GM13976 (cell line): ENCODE measurements at regions not wholly inside any gene's neighbourhood (a gene's known extent, or its start where the extent isn't known, plus 50 kb on each side); places are given as distances from the start of the nearest gene placed in this dataset.

Experiments
- DNase-seq: peaks from one replicate; pipeline ENCODE4 v3.0.0; 2012; ENCODE audit warnings: low spot score
- in situ Hi-C: fragments of 300-500 bp; cut with MboI; formaldehyde crosslinking; loops from one replicate; pipeline ENCODE4 v1.12.0; 2022; ENCODE audit warnings: low sequenced_read_pairs, mixed read lengths, inconsistent platforms; ENCODE audit not compliant: unreplicated experiment
- TF ChIP-seq, protein P1 (sequence below): IDR thresholded peaks from 2 replicates; pipeline ENCODE4 v1.5.1; 2012; ENCODE audit warnings: borderline replicate concordance, mild to moderate bottlenecking; ENCODE audit not compliant: insufficient read depth; ENCODE audit errors: extremely low read depth, missing control alignments, control extremely low read depth

GRCh38 chr10:130921461-130921860 is 390.1 kb downstream of the TCERG1L start:
- no peak for DNase-seq
- in situ Hi-C loops = no loop called here
- TF ChIP-seq, protein P1, sequence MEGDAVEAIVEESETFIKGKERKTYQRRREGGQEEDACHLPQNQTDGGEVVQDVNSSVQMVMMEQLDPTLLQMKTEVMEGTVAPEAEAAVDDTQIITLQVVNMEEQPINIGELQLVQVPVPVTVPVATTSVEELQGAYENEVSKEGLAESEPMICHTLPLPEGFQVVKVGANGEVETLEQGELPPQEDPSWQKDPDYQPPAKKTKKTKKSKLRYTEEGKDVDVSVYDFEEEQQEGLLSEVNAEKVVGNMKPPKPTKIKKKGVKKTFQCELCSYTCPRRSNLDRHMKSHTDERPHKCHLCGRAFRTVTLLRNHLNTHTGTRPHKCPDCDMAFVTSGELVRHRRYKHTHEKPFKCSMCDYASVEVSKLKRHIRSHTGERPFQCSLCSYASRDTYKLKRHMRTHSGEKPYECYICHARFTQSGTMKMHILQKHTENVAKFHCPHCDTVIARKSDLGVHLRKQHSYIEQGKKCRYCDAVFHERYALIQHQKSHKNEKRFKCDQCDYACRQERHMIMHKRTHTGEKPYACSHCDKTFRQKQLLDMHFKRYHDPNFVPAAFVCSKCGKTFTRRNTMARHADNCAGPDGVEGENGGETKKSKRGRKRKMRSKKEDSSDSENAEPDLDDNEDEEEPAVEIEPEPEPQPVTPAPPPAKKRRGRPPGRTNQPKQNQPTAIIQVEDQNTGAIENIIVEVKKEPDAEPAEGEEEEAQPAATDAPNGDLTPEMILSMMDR = no peak

DNA sequence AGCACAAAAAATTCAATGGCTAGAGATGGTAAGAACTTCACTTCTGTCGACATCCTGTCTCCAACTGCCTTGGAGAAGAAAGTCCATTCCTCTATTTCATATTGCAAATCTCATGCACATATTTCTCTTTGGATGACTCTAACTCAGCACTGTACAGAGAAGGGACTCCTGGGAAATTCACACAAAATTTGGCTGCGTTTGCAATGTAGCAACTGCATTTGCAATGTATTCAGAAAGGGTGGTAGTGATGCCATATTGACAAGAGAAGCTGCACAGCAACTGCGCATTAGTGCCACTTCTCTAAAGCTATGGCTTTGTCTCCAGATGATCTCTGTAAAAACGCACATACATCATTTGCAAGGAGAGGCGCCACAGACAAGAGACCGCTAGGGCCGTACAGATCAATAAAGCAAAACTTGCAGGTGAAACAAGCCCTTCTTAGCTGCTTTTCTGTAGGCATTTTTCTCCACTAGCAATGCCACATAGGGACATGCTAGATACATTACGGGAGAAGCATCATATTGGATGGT is 389.5 kb downstream of the TCERG1L start:
- TF ChIP-seq, protein P1 = no peak
- in situ Hi-C loops = no loop called here

GRCh38 chr10:130923596-130923995 is 387.9 kb downstream of the TCERG1L start:
- in situ Hi-C loops = no loop called here
- TF ChIP-seq, protein P1 = no peak
- DNase-seq = no peak

More for the DNA sequence above, 389.5 kb downstream of the TCERG1L start:
- DNase-seq = no peak

DNA sequence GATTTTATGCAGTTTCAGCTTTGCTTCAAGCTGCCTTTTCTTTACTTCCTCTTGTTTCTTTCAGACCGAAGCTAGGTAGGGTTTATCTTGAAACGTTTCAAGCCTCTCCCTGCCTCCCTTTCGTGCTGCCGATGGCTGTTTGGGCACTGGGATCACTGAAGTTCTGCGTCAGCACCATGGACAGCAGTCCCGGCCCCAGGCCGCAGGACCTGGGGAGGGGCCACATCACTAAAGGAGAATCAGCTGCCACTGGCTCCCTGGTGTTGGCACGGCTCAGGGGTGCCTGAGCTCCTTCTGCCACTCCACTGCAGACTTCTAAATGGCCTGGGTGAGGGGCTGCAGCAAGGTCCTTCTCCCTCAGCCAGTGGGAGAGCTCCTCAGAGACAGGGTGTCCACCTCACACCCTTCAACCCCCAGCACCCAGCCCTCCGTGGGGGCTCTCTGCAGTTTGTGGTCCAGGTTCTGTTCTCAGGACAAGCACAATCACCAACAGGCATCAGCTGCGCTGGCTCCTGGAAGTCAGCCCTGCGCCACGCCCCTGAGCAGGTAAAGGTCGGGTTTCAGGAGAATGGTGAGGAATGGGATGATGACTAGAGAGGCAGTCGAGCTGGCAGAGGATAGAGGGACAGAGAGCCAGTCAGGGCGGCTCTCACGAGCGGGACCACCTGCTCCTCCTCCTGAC is 387.2 kb downstream of the TCERG1L start:
- DNase-seq = no peak
- in situ Hi-C loops = no loop called here
- TF ChIP-seq, protein P1 = no peak

DNA sequence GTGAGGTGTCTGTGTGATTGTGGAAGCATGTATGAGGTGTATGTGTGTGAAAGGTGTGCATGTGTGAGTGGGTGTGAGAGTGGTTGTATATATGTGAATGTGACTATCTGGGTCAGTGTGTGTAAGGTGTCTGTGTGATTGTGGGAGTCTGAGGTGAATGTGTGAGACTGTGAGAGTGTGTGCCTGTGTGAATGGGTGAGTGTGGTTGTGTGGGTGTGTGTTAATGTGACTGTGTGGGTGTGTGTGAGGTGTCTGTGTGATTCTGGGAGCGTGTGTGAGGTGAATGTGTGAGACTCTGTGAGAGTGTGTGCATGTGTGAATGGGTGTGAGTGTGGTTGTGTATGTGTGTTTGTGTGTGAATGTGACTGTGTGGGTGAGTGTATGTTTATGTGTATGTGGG is 385.1 kb downstream of the TCERG1L start:
- TF ChIP-seq, protein P1 = no peak
- no peak for DNase-seq
- in situ Hi-C loops = no loop called here

GRCh38 chr10:130927157-130927556 is 384.4 kb downstream of the TCERG1L start:
- TF ChIP-seq, protein P1 = no peak
- no peak for DNase-seq
- in situ Hi-C loops = no loop called here

DNA sequence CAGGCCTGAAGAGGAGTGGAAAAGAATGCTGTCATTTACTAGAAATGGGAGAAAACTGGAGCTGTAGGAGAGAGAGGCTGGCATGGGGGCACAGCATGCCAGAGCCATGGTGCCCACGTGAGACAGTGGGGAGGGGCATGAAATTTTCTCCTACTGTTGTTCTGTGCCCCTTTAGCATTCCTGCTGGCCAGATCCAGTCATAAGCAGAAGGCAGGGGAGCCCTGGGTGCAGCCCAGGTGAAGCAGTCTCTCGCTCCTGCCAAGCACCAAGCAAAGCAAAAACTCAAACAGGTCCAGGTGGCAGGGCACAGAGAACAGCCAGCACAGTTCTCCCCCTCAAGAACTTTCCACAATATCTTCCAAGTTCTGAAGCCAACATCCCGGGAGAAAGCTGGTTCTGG is 383.2 kb downstream of the TCERG1L start:
- TF ChIP-seq, protein P1 = no peak
- no peak for DNase-seq
- in situ Hi-C loops = no loop called here
